ENCODE measurements at regions not wholly inside any gene's neighbourhood (a gene's known extent, or its start where the extent isn't known, plus 50 kb on each side); places are given as distances from the start of the nearest gene placed in this dataset.

- TF ChIP-seq POLR2AphosphoS5 (IDR thresholded peaks at IDR 0.05) (no peak), POLR2A (IDR thresholded peaks at IDR 0.05; ENCODE audit: low read depth) (no peak), EP300 (IDR thresholded peaks at IDR 0.05) (no peak)
- TF ChIP-seq, protein P1, sequence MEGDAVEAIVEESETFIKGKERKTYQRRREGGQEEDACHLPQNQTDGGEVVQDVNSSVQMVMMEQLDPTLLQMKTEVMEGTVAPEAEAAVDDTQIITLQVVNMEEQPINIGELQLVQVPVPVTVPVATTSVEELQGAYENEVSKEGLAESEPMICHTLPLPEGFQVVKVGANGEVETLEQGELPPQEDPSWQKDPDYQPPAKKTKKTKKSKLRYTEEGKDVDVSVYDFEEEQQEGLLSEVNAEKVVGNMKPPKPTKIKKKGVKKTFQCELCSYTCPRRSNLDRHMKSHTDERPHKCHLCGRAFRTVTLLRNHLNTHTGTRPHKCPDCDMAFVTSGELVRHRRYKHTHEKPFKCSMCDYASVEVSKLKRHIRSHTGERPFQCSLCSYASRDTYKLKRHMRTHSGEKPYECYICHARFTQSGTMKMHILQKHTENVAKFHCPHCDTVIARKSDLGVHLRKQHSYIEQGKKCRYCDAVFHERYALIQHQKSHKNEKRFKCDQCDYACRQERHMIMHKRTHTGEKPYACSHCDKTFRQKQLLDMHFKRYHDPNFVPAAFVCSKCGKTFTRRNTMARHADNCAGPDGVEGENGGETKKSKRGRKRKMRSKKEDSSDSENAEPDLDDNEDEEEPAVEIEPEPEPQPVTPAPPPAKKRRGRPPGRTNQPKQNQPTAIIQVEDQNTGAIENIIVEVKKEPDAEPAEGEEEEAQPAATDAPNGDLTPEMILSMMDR (IDR thresholded peaks at IDR 0.05), result no peak
- DNase-seq (ENCODE audit: extremely low spot score), result no peak
- H3K4me1 ChIP-seq, result no peaks in the 10 kb centered on the region
- H3K27ac ChIP-seq (replicated peaks in 1 of 4), result no peak overlapping the region
- intact Hi-C loops (cut with DNase I), result no loop called here
- 86% methylated on average over 2 of the region's 2 CpGs for WGBS
- no peaks in the 10 kb centered on the region for H3K36me3 ChIP-seq
- H3K27me3 ChIP-seq, result no peaks in the 10 kb centered on the region
- H3K4me3 ChIP-seq, result no peak overlapping the region
- no peaks in the 10 kb centered on the region for H3K9me3 ChIP-seq
Observed at GRCh38 chr5:112560371-112560770, 141.3 kb upstream of the EPB41L4A start.

DNA sequence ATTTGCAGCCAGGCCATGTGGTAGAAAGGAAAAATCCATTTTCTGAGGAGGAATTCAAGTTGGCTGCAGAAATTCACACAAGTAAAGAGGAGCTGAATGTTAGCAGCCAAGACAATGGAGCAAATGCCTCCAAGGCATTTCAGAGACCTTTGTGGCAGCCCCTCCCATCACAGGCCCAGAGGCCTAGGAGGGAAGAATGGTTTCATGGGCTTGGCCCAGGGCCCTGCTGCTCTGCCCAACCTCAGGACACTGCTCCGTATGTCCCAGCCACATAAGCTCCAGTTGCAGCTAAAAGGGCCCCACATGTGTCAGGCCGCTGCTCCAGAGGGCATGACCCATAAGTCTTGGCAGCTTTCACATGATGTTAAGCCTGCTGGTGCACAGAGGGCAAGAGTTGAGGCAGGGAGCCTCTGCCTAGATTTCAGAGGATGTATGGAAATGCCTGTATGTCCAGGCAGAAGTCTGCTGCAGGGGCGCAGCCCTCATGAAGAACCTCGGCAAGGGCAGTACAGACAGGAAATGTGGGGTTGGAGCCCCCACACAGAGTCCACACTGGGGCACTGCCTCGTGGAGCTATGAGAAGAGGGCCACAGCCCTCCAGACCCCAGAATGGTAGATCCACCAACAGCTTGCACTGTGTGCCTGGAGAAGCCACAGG is 144.2 kb upstream of the EPB41L4A start:
- 100% methylated on average over 3 of the region's 5 CpGs for WGBS

GRCh38 chr5:112566251-112566650 is 147.2 kb upstream of the EPB41L4A start:
- no peak overlapping the region for H3K27ac ChIP-seq (replicated peaks in 1 of 4)
- H3K4me3 ChIP-seq, result no peak overlapping the region
- no peaks in the 10 kb centered on the region for H3K27me3 ChIP-seq
- no peaks in the 10 kb centered on the region for H3K4me1 ChIP-seq
- no peaks in the 10 kb centered on the region for H3K9me3 ChIP-seq
- no peaks in the 10 kb centered on the region for H3K36me3 ChIP-seq
- TF ChIP-seq EP300 (IDR thresholded peaks at IDR 0.05) (no peak), POLR2AphosphoS5 (IDR thresholded peaks at IDR 0.05) (no peak), POLR2A (IDR thresholded peaks at IDR 0.05; ENCODE audit: low read depth) (no peak)
- TF ChIP-seq, protein P1 (IDR thresholded peaks at IDR 0.05), result no peak
- 91% methylated on average over 1 of the region's 1 CpG for WGBS
- DNase-seq (ENCODE audit: extremely low spot score), result no peak
- intact Hi-C loops (cut with DNase I), result no loop called here

More for the DNA sequence above, 144.2 kb upstream of the EPB41L4A start:
- no peak for DNase-seq (ENCODE audit: extremely low spot score)
- Histone ChIP-seq H3K27ac (replicated peaks in 1 of 4) (no peak overlapping the region), H3K27me3 (no peaks in the 10 kb centered on the region), H3K4me1 (no peaks in the 10 kb centered on the region), H3K9me3 (no peaks in the 10 kb centered on the region), H3K4me3 (no peak overlapping the region), H3K36me3 (no peaks in the 10 kb centered on the region)
- TF ChIP-seq POLR2AphosphoS5 (IDR thresholded peaks at IDR 0.05) (no peak), POLR2A (IDR thresholded peaks at IDR 0.05; ENCODE audit: low read depth) (no peak), EP300 (IDR thresholded peaks at IDR 0.05) (no peak)
- TF ChIP-seq, protein P1 (IDR thresholded peaks at IDR 0.05), result no peak
- intact Hi-C loops (cut with DNase I), result no loop called here

DNA sequence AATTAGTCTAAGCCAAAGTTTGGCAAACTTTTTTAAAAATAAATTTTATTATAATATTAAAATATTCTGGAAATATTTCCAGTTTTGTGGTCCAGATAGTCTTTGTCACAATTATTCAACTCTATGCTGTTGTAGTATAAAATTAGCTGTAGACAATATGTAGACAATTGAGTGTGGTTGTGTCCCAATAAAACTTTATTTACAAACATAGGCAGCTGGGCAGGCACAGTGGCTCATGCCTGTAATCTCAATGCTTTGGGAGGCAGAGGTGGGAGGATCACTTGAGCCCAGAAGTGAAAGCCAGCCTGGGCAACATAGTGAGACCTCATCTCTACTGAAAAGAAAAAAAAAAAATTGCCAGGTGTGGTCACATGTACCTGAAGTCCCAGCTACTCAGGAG is 150.5 kb upstream of the EPB41L4A start:
- Histone ChIP-seq H3K4me1 (no peaks in the 10 kb centered on the region), H3K27me3 (no peaks in the 10 kb centered on the region), H3K36me3 (no peaks in the 10 kb centered on the region), H3K9me3 (no peaks in the 10 kb centered on the region), H3K27ac (replicated peaks in 1 of 4) (no peak overlapping the region), H3K4me3 (no peak overlapping the region)
- DNase-seq (ENCODE audit: extremely low spot score), result no peak
- TF ChIP-seq POLR2A (IDR thresholded peaks at IDR 0.05; ENCODE audit: low read depth) (no peak), EP300 (IDR thresholded peaks at IDR 0.05) (no peak), POLR2AphosphoS5 (IDR thresholded peaks at IDR 0.05) (no peak)
- TF ChIP-seq, protein P1 (IDR thresholded peaks at IDR 0.05), result no peak
- intact Hi-C loops (cut with DNase I), result no loop called here
